Epithelial cell of esophagus (primary cell): ENCODE measurements at regions not wholly inside any gene's neighbourhood (a gene's known extent, or its start where the extent isn't known, plus 50 kb on each side); places are given as distances from the start of the nearest gene placed in this dataset.

Experiments used
- DNase-seq: peaks from one replicate; pipeline ENCODE4 v3.0.0; 2010; ENCODE audit warnings: low read depth
- H3K4me3 ChIP-seq: 2 replicates; pipeline ENCODE4 v1.5.1; 2011; ENCODE audit warnings: mild to moderate bottlenecking, low read length, control low read depth
- CTCF ChIP-seq: IDR thresholded peaks from 2 replicates; pipeline ENCODE4 v1.5.1; 2011; ENCODE audit warnings: low read depth, mild to moderate bottlenecking, low read length, control low read depth, inconsistent platforms; ENCODE audit not compliant: insufficient read depth; ENCODE audit errors: missing control alignments

GRCh38 chr6:145453376-145453775 is 281.9 kb downstream of the EPM2A start:
- peak; percentile 17 for DNase-seq

GRCh38 chr6:145454006-145454405 is 281.3 kb downstream of the EPM2A start:
- no peak for DNase-seq
- no peak for TF ChIP-seq CTCF
- H3K4me3 ChIP-seq, result no peak overlapping the region

More at GRCh38 chr6:145453376-145453775, 281.9 kb downstream of the EPM2A start:
- TF ChIP-seq CTCF, result peak; percentile 47
- no peak overlapping the region for H3K4me3 ChIP-seq

GRCh38 chr6:145457556-145457955 is 277.8 kb downstream of the EPM2A start:
- H3K4me3 ChIP-seq, result no peak overlapping the region
- no peak for DNase-seq
- no peak for TF ChIP-seq CTCF

GRCh38 chr6:145468534-145468933 is 266.8 kb downstream of the EPM2A start:
- no peak for DNase-seq
- TF ChIP-seq CTCF, result no peak
- H3K4me3 ChIP-seq, result no peak overlapping the region

- no peak for DNase-seq
- no peak overlapping the region for H3K4me3 ChIP-seq
- no peak for TF ChIP-seq CTCF
Observed at GRCh38 chr6:145469021-145469420, 266.3 kb downstream of the EPM2A start.

GRCh38 chr6:145475794-145476396 is 259.4 kb downstream of the EPM2A start:
- no peak for DNase-seq
- no peak overlapping the region for H3K4me3 ChIP-seq
- TF ChIP-seq CTCF, result no peak

GRCh38 chr6:145480024-145480423 is 255.3 kb downstream of the EPM2A start:
- no peak for TF ChIP-seq CTCF
- DNase-seq, result no peak
- H3K4me3 ChIP-seq, result no peak overlapping the region
